Ovary (tissue), 3 donors: ENCODE measurements at regions not wholly inside any gene's neighbourhood (a gene's known extent, or its start where the extent isn't known, plus 50 kb on each side); places are given as distances from the start of the nearest gene placed in this dataset.

Experiments
- CTCF ChIP-seq, 3 donors: fragments of 450-650 bp in 2 of 3; fragments of 200-600 bp in 1 of 3; IDR thresholded peaks; one replicate each; pipeline versions ENCODE4 v1.5.1 to v1.8.0; 2016 to 2022; ENCODE audit warnings: antibody characterized with exemption in 3 of 3, mild to moderate bottlenecking in 1 of 3
- EP300 ChIP-seq: sonication (generic); formaldehyde crosslinking; IDR thresholded peaks from one replicate; pipeline ENCODE4 v1.6.1; 2017; ENCODE audit warnings: antibody characterized with exemption
- POLR2A ChIP-seq: fragments of 450-650 bp; IDR thresholded peaks from one replicate; pipeline ENCODE4 v1.6.1; 2017; ENCODE audit warnings: antibody characterized with exemption, mild to moderate bottlenecking, moderate library complexity
- donor health status: DM: no; HTN: no; CAD: no.

GRCh38 chr5:167594061-167594435 is 697.4 kb upstream of the WWC1 start:
- TF ChIP-seq CTCF (IDR thresholded peaks at IDR 0.05) (no peak), POLR2A (no peak), EP300 (no peak)
